ENCODE measurements at regions not wholly inside any gene's neighbourhood (a gene's known extent, or its start where the extent isn't known, plus 50 kb on each side); places are given as distances from the start of the nearest gene placed in this dataset.

DNA sequence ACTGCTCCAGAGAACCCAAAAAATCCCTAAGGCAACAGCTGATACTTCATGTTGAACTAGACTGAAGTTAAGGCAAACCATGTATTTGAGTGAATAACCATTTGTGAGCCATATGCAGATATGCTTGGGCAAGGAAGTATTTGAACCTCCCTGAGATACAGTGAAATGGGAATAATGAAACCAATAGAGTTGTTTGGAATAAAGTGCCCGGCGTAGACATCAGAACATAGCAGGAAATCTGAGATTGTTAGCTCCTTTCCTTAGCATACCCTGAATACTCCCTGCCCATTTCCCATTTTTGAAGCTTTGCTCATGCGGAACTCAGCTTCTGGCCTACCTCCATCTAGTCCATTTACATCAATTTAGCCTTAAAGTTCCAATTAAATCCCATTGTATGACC lies 611.9 kb downstream of the EFNA5 start:
- in situ Hi-C loops (cut with HindIII; ENCODE audit: low pct_ligation_motif_present, low sequenced_read_pairs): no loop called here
- no peak for DNase-seq
- Histone ChIP-seq H3K36me3 (replicated peaks) (no peaks in the 10 kb centered on the region), H3K27me3 (replicated peaks) (no peaks in the 10 kb centered on the region), H3K27ac (no peak overlapping the region), H3K4me3 (ENCODE audit: low read depth, low read length) (no peak overlapping the region)
- TF ChIP-seq, protein P1, sequence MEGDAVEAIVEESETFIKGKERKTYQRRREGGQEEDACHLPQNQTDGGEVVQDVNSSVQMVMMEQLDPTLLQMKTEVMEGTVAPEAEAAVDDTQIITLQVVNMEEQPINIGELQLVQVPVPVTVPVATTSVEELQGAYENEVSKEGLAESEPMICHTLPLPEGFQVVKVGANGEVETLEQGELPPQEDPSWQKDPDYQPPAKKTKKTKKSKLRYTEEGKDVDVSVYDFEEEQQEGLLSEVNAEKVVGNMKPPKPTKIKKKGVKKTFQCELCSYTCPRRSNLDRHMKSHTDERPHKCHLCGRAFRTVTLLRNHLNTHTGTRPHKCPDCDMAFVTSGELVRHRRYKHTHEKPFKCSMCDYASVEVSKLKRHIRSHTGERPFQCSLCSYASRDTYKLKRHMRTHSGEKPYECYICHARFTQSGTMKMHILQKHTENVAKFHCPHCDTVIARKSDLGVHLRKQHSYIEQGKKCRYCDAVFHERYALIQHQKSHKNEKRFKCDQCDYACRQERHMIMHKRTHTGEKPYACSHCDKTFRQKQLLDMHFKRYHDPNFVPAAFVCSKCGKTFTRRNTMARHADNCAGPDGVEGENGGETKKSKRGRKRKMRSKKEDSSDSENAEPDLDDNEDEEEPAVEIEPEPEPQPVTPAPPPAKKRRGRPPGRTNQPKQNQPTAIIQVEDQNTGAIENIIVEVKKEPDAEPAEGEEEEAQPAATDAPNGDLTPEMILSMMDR (IDR thresholded peaks at IDR 0.05; ENCODE audit: low read depth, low read length, missing control alignments): no peak

DNA sequence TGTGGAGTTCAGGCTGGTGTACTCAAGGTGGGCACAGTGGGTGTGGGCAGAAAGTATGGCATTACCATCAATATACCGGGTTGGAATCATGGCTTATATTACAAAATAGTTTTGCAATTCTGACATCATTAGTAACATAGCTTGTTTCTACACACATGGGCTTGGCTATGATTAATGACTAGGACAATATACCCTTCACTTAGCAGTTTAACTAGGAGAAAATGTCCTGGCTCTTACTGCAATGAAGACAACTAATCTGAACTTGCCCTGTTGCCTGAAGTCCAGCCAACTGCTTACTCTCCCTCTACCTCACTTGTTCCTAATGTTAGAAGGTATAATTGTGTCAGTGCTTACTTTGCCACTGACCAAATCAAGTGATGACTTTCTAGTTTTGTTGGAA lies 612.5 kb downstream of the EFNA5 start:
- TF ChIP-seq, protein P1 (IDR thresholded peaks at IDR 0.05; ENCODE audit: low read depth, low read length, missing control alignments): no peak
- no peaks in the 10 kb centered on the region for H3K27me3 ChIP-seq (replicated peaks)
- in situ Hi-C loops (cut with HindIII; ENCODE audit: low pct_ligation_motif_present, low sequenced_read_pairs): no loop called here
- H3K27ac ChIP-seq: no peak overlapping the region
- H3K4me3 ChIP-seq (ENCODE audit: low read depth, low read length): no peak overlapping the region
- DNase-seq: no peak
- H3K36me3 ChIP-seq (replicated peaks): no peaks in the 10 kb centered on the region

DNA sequence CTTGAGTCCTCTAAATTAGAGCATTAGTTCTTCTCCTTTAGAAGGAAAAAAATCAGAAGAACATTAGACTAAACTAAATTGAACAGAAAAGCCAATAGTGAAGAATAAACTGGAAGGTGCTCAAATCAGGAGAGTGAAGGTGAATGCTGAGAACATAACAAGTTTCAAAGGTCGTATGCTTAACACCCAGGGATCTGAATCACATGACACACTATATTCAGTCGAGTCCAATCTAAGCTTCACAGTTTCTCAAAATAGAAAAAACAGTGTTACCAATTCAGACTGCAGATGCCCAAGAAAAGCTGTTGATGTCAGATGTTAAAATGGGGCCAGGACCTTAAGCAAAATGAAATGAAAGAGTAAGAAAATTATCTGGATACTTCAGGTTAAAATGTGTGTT lies 614.5 kb downstream of the EFNA5 start:
- Histone ChIP-seq H3K27me3 (replicated peaks) (no peaks in the 10 kb centered on the region), H3K27ac (no peak overlapping the region), H3K36me3 (replicated peaks) (no peaks in the 10 kb centered on the region), H3K4me3 (ENCODE audit: low read depth, low read length) (no peak overlapping the region)
- no peak for DNase-seq
- in situ Hi-C loops (cut with HindIII; ENCODE audit: low pct_ligation_motif_present, low sequenced_read_pairs): no loop called here
- TF ChIP-seq, protein P1 (IDR thresholded peaks at IDR 0.05; ENCODE audit: low read depth, low read length, missing control alignments): no peak

DNA sequence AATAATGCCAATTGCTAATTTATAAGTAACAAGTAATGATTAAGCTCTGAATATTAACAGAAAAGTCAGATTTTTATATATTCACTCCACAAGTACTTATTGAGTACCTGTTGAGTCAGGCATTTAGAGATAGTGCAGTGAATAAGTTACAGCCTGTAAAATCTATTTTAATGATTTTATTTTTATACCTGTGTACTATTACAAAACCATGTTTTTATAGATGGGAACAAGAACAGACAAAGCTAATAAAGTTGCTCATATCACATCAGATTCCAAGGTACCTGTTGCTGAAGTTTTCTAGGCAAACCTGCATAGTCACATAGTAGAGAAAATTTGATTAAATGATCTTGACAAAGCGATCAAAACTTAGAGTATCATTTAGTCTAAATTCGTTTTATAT lies 623.7 kb downstream of the EFNA5 start:
- H3K27me3 ChIP-seq (replicated peaks): no peaks in the 10 kb centered on the region
- in situ Hi-C loops (cut with HindIII; ENCODE audit: low pct_ligation_motif_present, low sequenced_read_pairs): no loop called here
- H3K27ac ChIP-seq: no peak overlapping the region
- DNase-seq: no peak
- TF ChIP-seq, protein P1 (IDR thresholded peaks at IDR 0.05; ENCODE audit: low read depth, low read length, missing control alignments): no peak
- no peaks in the 10 kb centered on the region for H3K36me3 ChIP-seq (replicated peaks)
- H3K4me3 ChIP-seq (ENCODE audit: low read depth, low read length): no peak overlapping the region

DNA sequence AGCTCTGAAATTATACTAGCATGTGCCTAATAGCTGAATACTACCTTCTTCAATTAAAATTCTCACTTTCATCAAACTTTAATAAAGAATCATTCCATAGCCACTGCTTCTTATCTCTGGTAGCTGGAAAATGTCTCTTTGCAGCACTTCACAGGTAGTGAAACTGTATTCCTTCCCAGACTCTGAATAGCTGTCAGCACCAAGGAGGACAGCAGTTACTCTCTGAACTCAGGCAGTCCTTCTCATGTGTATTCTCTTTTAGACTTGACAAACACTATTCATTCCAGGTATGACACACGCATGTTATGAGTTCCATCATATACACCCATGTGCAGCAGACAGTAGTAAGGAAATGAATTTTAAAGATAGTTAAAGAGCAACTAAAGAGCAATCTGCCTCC lies 627.1 kb downstream of the EFNA5 start:
- H3K27me3 ChIP-seq (replicated peaks): no peaks in the 10 kb centered on the region
- no peak overlapping the region for H3K4me3 ChIP-seq (ENCODE audit: low read depth, low read length)
- TF ChIP-seq, protein P1 (IDR thresholded peaks at IDR 0.05; ENCODE audit: low read depth, low read length, missing control alignments): no peak
- H3K27ac ChIP-seq: no peak overlapping the region
- DNase-seq: no peak
- no peaks in the 10 kb centered on the region for H3K36me3 ChIP-seq (replicated peaks)
- in situ Hi-C loops (cut with HindIII; ENCODE audit: low pct_ligation_motif_present, low sequenced_read_pairs): no loop called here

DNA sequence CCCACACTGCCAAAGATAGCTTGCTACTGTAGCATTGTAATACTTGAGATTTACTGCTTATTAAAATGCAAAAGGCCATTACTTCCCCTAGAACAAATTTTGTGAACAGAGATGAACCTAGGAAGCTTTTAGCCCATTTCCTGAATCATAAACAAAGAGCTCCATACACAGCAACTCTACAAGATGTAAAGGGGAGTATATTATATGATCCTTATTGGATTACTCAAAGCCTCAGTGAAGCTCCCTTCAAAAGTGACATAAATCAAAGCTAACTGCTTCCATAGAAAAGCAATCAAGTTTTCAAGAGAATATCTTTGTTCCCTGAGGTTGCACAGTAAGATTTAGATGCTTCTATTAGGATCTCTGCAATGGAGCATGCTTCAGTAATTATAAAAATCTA lies 629.8 kb downstream of the EFNA5 start:
- in situ Hi-C loops (cut with HindIII; ENCODE audit: low pct_ligation_motif_present, low sequenced_read_pairs): no loop called here
- DNase-seq: no peak
- Histone ChIP-seq H3K27ac (no peak overlapping the region), H3K36me3 (replicated peaks) (no peaks in the 10 kb centered on the region), H3K27me3 (replicated peaks) (no peaks in the 10 kb centered on the region), H3K4me3 (ENCODE audit: low read depth, low read length) (no peak overlapping the region)
- TF ChIP-seq, protein P1 (IDR thresholded peaks at IDR 0.05; ENCODE audit: low read depth, low read length, missing control alignments): no peak
